B cell (primary cell): ENCODE measurements at regions not wholly inside any gene's neighbourhood (a gene's known extent, or its start where the extent isn't known, plus 50 kb on each side); places are given as distances from the start of the nearest gene placed in this dataset.
"Not testable (repeated sequence)": the region's sequence is repeated elsewhere in the genome, so short reads cannot be mapped to it uniquely, and the experiment has no call there.

Source experiments
- CTCF ChIP-seq: fragments of 200-600 bp; IDR thresholded peaks from one replicate; pipeline ENCODE4 v1.8.0; 2022; ENCODE audit warnings: antibody characterized with exemption, mild to moderate bottlenecking
- EZH2 ChIP-seq: IDR thresholded peaks from 2 replicates; pipeline ENCODE4 v1.6.1; 2012; ENCODE audit warnings: borderline replicate concordance, low read depth, mild to moderate bottlenecking, moderate library complexity, low read length; ENCODE audit not compliant: insufficient read depth, poor library complexity, severe bottlenecking

- TF ChIP-seq CTCF, EZH2: not testable (repeated sequence)
Measured at GRCh38 chr2:34133065-34133464, 534.0 kb upstream of the FAM98A start.
